Smooth muscle cell (in vitro differentiated cells): ENCODE measurements at regions not wholly inside any gene's neighbourhood (a gene's known extent, or its start where the extent isn't known, plus 50 kb on each side); places are given as distances from the start of the nearest gene placed in this dataset.
A peak's percentile ranks its signal among the peaks of the same experiment; 100 is the strongest.
"Not testable (repeated sequence)": the region's sequence is repeated elsewhere in the genome, so short reads cannot be mapped to it uniquely, and the experiment has no call there.

ENCODE experiments used
- DNase-seq: peaks from one replicate; lab custom pipeline; 2025; ENCODE audit not compliant: unreplicated experiment; lab: John Stamatoyannopoulos, UW
- H2AFZ ChIP-seq: fragments of 200-600 bp; sonication (generic); 2 replicates; pipeline ENCODE4 v1.6.0; 2016; ENCODE audit warnings: antibody characterized with exemption, low read depth, mild to moderate bottlenecking
- H3F3A ChIP-seq: fragments of 200-600 bp; sonication (generic); 2 replicates; pipeline ENCODE4 v1.6.0; 2017; ENCODE audit warnings: antibody characterized with exemption, low read depth
- H3K27ac ChIP-seq: fragments of 200-600 bp; sonication (generic); 2 replicates; pipeline ENCODE4 v1.5.1; 2016; ENCODE audit warnings: low read depth, mild to moderate bottlenecking
- H3K27me3 ChIP-seq: fragments of 200-600 bp; sonication (generic); 2 replicates; pipeline ENCODE4 v1.6.1; 2016; ENCODE audit warnings: low read depth, mild to moderate bottlenecking
- H3K36me3 ChIP-seq: fragments of 200-600 bp; sonication (generic); 2 replicates; pipeline ENCODE4 v1.5.1; 2016; ENCODE audit warnings: low read depth
- H3K4me1 ChIP-seq: fragments of 200-600 bp; sonication (generic); 2 replicates; pipeline ENCODE4 v1.5.1; 2016; ENCODE audit warnings: low read depth
- H3K4me2 ChIP-seq: fragments of 200-600 bp; sonication (generic); 2 replicates; pipeline ENCODE4 v1.6.0; 2016; ENCODE audit warnings: mild to moderate bottlenecking
- H3K4me3 ChIP-seq: fragments of 200-600 bp; sonication (generic); 2 replicates; pipeline ENCODE4 v1.5.1; 2016; ENCODE audit warnings: mild to moderate bottlenecking
- H3K79me2 ChIP-seq: fragments of 200-600 bp; sonication (generic); 2 replicates; pipeline ENCODE4 v1.6.0; 2016; ENCODE audit warnings: low read depth, mild to moderate bottlenecking
- H3K9ac ChIP-seq: fragments of 200-600 bp; sonication (generic); 2 replicates; pipeline ENCODE4 v1.6.0; 2016; ENCODE audit warnings: low read depth
- H3K9me3 ChIP-seq: fragments of 200-600 bp; sonication (generic); replicated peaks from 2 replicates; pipeline ENCODE4 v1.5.1; 2016; ENCODE audit warnings: low read depth
- H4K20me1 ChIP-seq: fragments of 200-600 bp; sonication (generic); 2 replicates; pipeline ENCODE4 v1.6.0; 2016; ENCODE audit warnings: low read depth
- CTCF ChIP-seq: fragments of 200-600 bp; sonication (generic); IDR thresholded peaks from 2 replicates; pipeline ENCODE4 v1.5.1; 2017; ENCODE audit warnings: borderline replicate concordance, mild to moderate bottlenecking, antibody characterized with exemption; ENCODE audit not compliant: insufficient read depth, poor library complexity, severe bottlenecking
- WGBS: methylation state at CpG from one replicate; pipeline ENCODE4 v1.1.7; 2016; ENCODE audit warnings: low lambda C conversion rate; 5-methylcytosine and 5-hydroxymethylcytosine counted together

GRCh38 chr1:67908250-67908936, 75.1 kb upstream of the GNG12 start:
- no peak overlapping the region for H3K4me3 ChIP-seq
- H3K79me2 ChIP-seq: no peaks in the 10 kb centered on the region
- 51% methylated on average over 6 of the region's 6 CpGs for WGBS
- no peak overlapping the region for H3K9ac ChIP-seq
- no peak for DNase-seq
- peak overlapping the region; percentile 66 for H2AFZ ChIP-seq
- H3K9me3 ChIP-seq: no peaks in the 10 kb centered on the region
- no peaks in the 10 kb centered on the region for H4K20me1 ChIP-seq
- no peak overlapping the region for H3K27ac ChIP-seq
- H3K36me3 ChIP-seq: no peaks in the 10 kb centered on the region
- peaks cover 8% of the 10 kb centered on the region for H3K4me1 ChIP-seq
- no peaks in the 10 kb centered on the region for H3K27me3 ChIP-seq
- peak overlapping the region; percentile 33 for H3K4me2 ChIP-seq
- no peak for TF ChIP-seq CTCF
- no peaks in the 10 kb centered on the region for H3F3A ChIP-seq

GRCh38 chr1:67907467-67907866, 74.2 kb upstream of the GNG12 start:
- Histone ChIP-seq H3K4me2 (peak overlapping the region; percentile 20), H2AFZ (peak overlapping the region; percentile 36)
- DNase-seq, H3K4me3 ChIP-seq, H3K27me3 ChIP-seq, H3K9me3 ChIP-seq, H3K79me2 ChIP-seq, H3F3A ChIP-seq, H3K36me3 ChIP-seq, H3K27ac ChIP-seq, H3K4me1 ChIP-seq, H3K9ac ChIP-seq, H4K20me1 ChIP-seq: not testable (repeated sequence)
- WGBS: 53% methylated on average over 4 of the region's 4 CpGs

GRCh38 chr1:67906015-67906414, 72.7 kb upstream of the GNG12 start:
- not testable (repeated sequence) for H2AFZ ChIP-seq, H3K27me3 ChIP-seq, H3K27ac ChIP-seq, H3K9me3 ChIP-seq, H3K4me1 ChIP-seq, H3K4me3 ChIP-seq, H3K79me2 ChIP-seq, H3F3A ChIP-seq, H4K20me1 ChIP-seq, H3K36me3 ChIP-seq, DNase-seq, H3K9ac ChIP-seq, H3K4me2 ChIP-seq
- WGBS: 95% methylated on average over 2 of the region's 2 CpGs

GRCh38 chr1:67902546-67903223, 69.4 kb upstream of the GNG12 start:
- not testable (repeated sequence) for H3K4me1 ChIP-seq, H2AFZ ChIP-seq, H3K9ac ChIP-seq, H3K36me3 ChIP-seq, H3K27ac ChIP-seq, H3K79me2 ChIP-seq, H3K27me3 ChIP-seq, H3K4me2 ChIP-seq, H3F3A ChIP-seq, H4K20me1 ChIP-seq, H3K9me3 ChIP-seq, DNase-seq, H3K4me3 ChIP-seq
- WGBS: 89% methylated on average over 6 of the region's 6 CpGs

- H3K79me2 ChIP-seq: no peaks in the 10 kb centered on the region
- no peaks in the 10 kb centered on the region for H4K20me1 ChIP-seq
- no peak overlapping the region for H3K9ac ChIP-seq
- H3F3A ChIP-seq: no peaks in the 10 kb centered on the region
- WGBS: 56% methylated on average over 4 of the region's 4 CpGs
- DNase-seq: no peak
- no peaks in the 10 kb centered on the region for H3K36me3 ChIP-seq
- TF ChIP-seq CTCF: no peak
- no peak overlapping the region for H3K4me2 ChIP-seq
- H3K4me3 ChIP-seq: no peak overlapping the region
- no peaks in the 10 kb centered on the region for H3K9me3 ChIP-seq
- no peak overlapping the region for H2AFZ ChIP-seq
- H3K27ac ChIP-seq: no peak overlapping the region
- H3K4me1 ChIP-seq: no peaks in the 10 kb centered on the region
- no peaks in the 10 kb centered on the region for H3K27me3 ChIP-seq
Observed at GRCh38 chr1:67898033-67898726, 64.9 kb upstream of the GNG12 start.
